Spleen (tissue), 7 donors: ENCODE measurements at regions not wholly inside any gene's neighbourhood (a gene's known extent, or its start where the extent isn't known, plus 50 kb on each side); places are given as distances from the start of the nearest gene placed in this dataset.

Experiments
- CTCF ChIP-seq, 11 experiments: fragments of 200-600 bp in 7 of 11; fragments of 450-650 bp in 4 of 11; sonication (generic) in 4 of 11; IDR thresholded peaks in 8 of 11; conservative IDR thresholded peaks in 3 of 11; 1 replicate in 7 of 11; 2 replicates in 4 of 11; pipeline versions ENCODE4 v1.4.0 to v1.8.0; 2016 to 2021; ENCODE audit warnings: antibody characterized with exemption in 11 of 11, inconsistent platforms in 4 of 11, mild to moderate bottlenecking in 1 of 11
- POLR2A ChIP-seq, 3 donors: fragments of 450-650 bp; IDR thresholded peaks; one replicate each; pipeline ENCODE4 v1.5.1; 2017; ENCODE audit warnings: antibody characterized with exemption in 3 of 3, mild to moderate bottlenecking in 1 of 3
- donor health status: DM: no; HTN: no; CAD: no; lungs with moderate emphysema.
- donor health status: DM: no; HTN: no; CAD: no.
- donor health status: DM: no; HTN: no; CAD: no.

GRCh38 chr10:83153714-83154113 is 985.6 kb upstream of the GHITM start:
- no peak for TF ChIP-seq CTCF (IDR thresholded peaks at IDR 0.05 in 8 of 11, conservative IDR thresholded peaks at IDR 0.05 in 3 of 11)
- TF ChIP-seq POLR2A (IDR thresholded peaks at IDR 0.05), result no peak
